ENCODE measurements at regions not wholly inside any gene's neighbourhood (a gene's known extent, or its start where the extent isn't known, plus 50 kb on each side); places are given as distances from the start of the nearest gene placed in this dataset.

GRCh38 chr16:73412416-73412815 lies 364.5 kb upstream of the ZFHX3 start:
- TF ChIP-seq, protein P1, sequence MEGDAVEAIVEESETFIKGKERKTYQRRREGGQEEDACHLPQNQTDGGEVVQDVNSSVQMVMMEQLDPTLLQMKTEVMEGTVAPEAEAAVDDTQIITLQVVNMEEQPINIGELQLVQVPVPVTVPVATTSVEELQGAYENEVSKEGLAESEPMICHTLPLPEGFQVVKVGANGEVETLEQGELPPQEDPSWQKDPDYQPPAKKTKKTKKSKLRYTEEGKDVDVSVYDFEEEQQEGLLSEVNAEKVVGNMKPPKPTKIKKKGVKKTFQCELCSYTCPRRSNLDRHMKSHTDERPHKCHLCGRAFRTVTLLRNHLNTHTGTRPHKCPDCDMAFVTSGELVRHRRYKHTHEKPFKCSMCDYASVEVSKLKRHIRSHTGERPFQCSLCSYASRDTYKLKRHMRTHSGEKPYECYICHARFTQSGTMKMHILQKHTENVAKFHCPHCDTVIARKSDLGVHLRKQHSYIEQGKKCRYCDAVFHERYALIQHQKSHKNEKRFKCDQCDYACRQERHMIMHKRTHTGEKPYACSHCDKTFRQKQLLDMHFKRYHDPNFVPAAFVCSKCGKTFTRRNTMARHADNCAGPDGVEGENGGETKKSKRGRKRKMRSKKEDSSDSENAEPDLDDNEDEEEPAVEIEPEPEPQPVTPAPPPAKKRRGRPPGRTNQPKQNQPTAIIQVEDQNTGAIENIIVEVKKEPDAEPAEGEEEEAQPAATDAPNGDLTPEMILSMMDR (IDR thresholded peaks at IDR 0.05; ENCODE audit: low read depth, low read length): no peak
- Histone ChIP-seq H3K27me3 (no peaks in the 10 kb centered on the region), H3K36me3 (no peaks in the 10 kb centered on the region), H3K4me1 (no peaks in the 10 kb centered on the region), H3K4me3 (ENCODE audit: low read depth, low read length) (no peak overlapping the region), H3K9me3 (no peaks in the 10 kb centered on the region)
- DNase-seq: no peak

DNA sequence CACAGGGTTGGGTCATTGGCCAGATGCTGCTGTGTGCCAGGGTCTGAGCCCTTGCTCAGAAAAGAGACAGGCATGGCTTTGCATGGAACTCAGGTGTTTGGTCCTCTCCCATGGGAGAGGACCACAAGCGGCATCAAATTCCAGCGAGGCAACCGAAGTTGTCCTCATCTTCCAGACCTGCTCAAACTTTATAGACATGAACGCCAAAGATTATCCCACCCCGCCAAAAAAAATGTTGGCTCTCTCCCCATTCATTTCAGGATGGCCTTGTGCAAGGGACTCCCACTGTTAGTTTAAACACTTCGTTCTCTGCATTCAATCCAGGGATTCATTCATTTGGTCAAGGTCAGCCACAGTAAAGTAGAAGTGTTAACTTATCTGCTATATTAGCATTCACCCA lies 360.8 kb upstream of the ZFHX3 start:
- Histone ChIP-seq H3K4me3 (ENCODE audit: low read depth, low read length) (no peak overlapping the region), H3K36me3 (no peaks in the 10 kb centered on the region), H3K9me3 (no peaks in the 10 kb centered on the region), H3K27me3 (no peaks in the 10 kb centered on the region), H3K4me1 (peaks cover 14% of the 10 kb centered on the region)
- TF ChIP-seq, protein P1 (IDR thresholded peaks at IDR 0.05; ENCODE audit: low read depth, low read length): no peak
- no peak for DNase-seq

- no peak for DNase-seq
- H3K27me3 ChIP-seq: no peaks in the 10 kb centered on the region
- TF ChIP-seq, protein P1 (IDR thresholded peaks at IDR 0.05; ENCODE audit: low read depth, low read length): no peak
Measured at GRCh38 chr16:73408311-73408710, 360.4 kb upstream of the ZFHX3 start.

GRCh38 chr16:73405851-73406250 lies 357.9 kb upstream of the ZFHX3 start:
- peaks cover 14% of the 10 kb centered on the region for H3K4me1 ChIP-seq
- no peaks in the 10 kb centered on the region for H3K27me3 ChIP-seq
- H3K9me3 ChIP-seq: no peaks in the 10 kb centered on the region
- no peak overlapping the region for H3K4me3 ChIP-seq (ENCODE audit: low read depth, low read length)
- DNase-seq: no peak
- H3K36me3 ChIP-seq: no peaks in the 10 kb centered on the region
- TF ChIP-seq, protein P1 (IDR thresholded peaks at IDR 0.05; ENCODE audit: low read depth, low read length): no peak

More at GRCh38 chr16:73408311-73408710, 360.4 kb upstream of the ZFHX3 start:
- Histone ChIP-seq H3K4me3 (ENCODE audit: low read depth, low read length) (no peak overlapping the region), H3K36me3 (no peaks in the 10 kb centered on the region), H3K9me3 (no peaks in the 10 kb centered on the region), H3K4me1 (peaks cover 14% of the 10 kb centered on the region)

DNA sequence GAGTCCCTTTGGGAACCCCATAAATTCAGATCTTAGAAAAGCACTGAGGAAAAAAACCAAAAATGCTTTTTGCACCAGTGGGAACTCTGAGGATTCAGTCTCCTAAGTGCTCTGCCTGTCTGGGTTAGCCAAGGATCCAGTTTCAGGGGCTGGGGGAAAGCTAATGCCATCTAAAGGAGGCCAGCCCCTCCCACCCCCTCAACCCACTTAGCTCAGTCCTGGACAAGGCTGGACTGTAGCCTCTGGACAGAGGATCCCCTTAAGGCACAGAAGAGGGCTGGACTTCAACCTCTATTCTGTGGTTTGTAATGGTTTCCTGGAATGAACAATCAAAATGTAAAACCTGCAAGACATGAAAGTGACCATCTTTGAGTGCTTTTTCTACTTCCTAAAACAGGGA lies 356.1 kb upstream of the ZFHX3 start:
- no peak for DNase-seq
- Histone ChIP-seq H3K9me3 (no peaks in the 10 kb centered on the region), H3K36me3 (no peaks in the 10 kb centered on the region), H3K4me1 (peaks cover 18% of the 10 kb centered on the region), H3K27me3 (no peaks in the 10 kb centered on the region), H3K4me3 (ENCODE audit: low read depth, low read length) (no peak overlapping the region)
- TF ChIP-seq, protein P1 (IDR thresholded peaks at IDR 0.05; ENCODE audit: low read depth, low read length): no peak

DNA sequence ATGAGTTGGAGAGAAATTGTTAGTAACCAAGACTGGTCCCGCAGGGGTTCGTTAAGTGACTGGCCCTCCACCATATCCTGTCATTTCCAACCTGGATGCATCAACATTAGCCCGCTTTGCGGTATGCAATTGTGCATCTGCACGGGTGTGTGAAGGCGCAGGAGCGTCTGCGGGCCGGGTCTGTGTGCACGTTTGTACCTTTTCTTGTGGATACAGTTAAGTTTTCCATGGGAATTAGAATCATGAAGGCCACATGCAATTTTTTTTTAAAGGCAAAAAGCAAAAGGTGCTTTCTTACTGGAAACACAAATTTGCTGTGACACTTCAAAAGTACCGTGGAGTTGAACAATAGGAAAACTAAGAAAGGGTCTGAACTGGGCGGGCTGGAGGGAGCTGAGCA lies 355.4 kb upstream of the ZFHX3 start:
- peaks cover 18% of the 10 kb centered on the region for H3K4me1 ChIP-seq
- no peak overlapping the region for H3K4me3 ChIP-seq (ENCODE audit: low read depth, low read length)
- H3K9me3 ChIP-seq: no peaks in the 10 kb centered on the region
- TF ChIP-seq, protein P1 (IDR thresholded peaks at IDR 0.05; ENCODE audit: low read depth, low read length): no peak
- H3K36me3 ChIP-seq: no peaks in the 10 kb centered on the region
- no peaks in the 10 kb centered on the region for H3K27me3 ChIP-seq
- no peak for DNase-seq
